Trophoblast cell (in vitro differentiated cells and primary cell): ENCODE measurements at regions not wholly inside any gene's neighbourhood (a gene's known extent, or its start where the extent isn't known, plus 50 kb on each side); places are given as distances from the start of the nearest gene placed in this dataset.

ENCODE experiments used
- DNase-seq, 2 donors: peaks; one replicate each; pipeline ENCODE4 v3.0.0-alpha.2; 2016
- H2AFZ ChIP-seq: 2 replicates; pipeline ENCODE4 v1.6.1; 2013; ENCODE audit warnings: low read length, moderate library complexity, mild to moderate bottlenecking; ENCODE audit not compliant: insufficient read depth, poor library complexity
- H2AK5ac ChIP-seq: 2 replicates; pipeline ENCODE4 v1.6.1; 2013; ENCODE audit warnings: mild to moderate bottlenecking, low read length
- H2BK120ac ChIP-seq: 2 replicates; pipeline ENCODE4 v1.6.1; 2013; ENCODE audit warnings: low read length, mild to moderate bottlenecking, moderate library complexity; ENCODE audit not compliant: insufficient read depth, poor library complexity
- H2BK12ac ChIP-seq: 2 replicates; pipeline ENCODE4 v1.6.1; 2013; ENCODE audit warnings: mild to moderate bottlenecking, low read length, moderate library complexity
- H2BK5ac ChIP-seq: 2 replicates; pipeline ENCODE4 v1.6.1; 2013; ENCODE audit warnings: low read length, low read depth, moderate library complexity, mild to moderate bottlenecking; ENCODE audit not compliant: poor library complexity
- H3K14ac ChIP-seq: 2 replicates; pipeline ENCODE4 v1.6.1; 2013; ENCODE audit warnings: mild to moderate bottlenecking, low read length
- H3K18ac ChIP-seq: 2 replicates; pipeline ENCODE4 v1.6.1; 2013; ENCODE audit warnings: mild to moderate bottlenecking, low read length
- H3K23ac ChIP-seq: 2 replicates; pipeline ENCODE4 v1.6.1; 2013; ENCODE audit warnings: low read length
- H3K27ac ChIP-seq: 2 replicates; pipeline ENCODE4 v1.5.1; 2013; ENCODE audit warnings: low read depth, mild to moderate bottlenecking, inconsistent platforms, low read length, moderate library complexity
- H3K27me3 ChIP-seq: 2 replicates; pipeline ENCODE4 v1.6.1; 2013; ENCODE audit warnings: inconsistent platforms, mild to moderate bottlenecking, low read length, moderate library complexity; ENCODE audit not compliant: insufficient read depth
- H3K36me3 ChIP-seq, 2 experiments: 1 replicate in 1 of 2; 2 replicates in 1 of 2; pipeline ENCODE4 v1.6.1; 2013; ENCODE audit warnings: low read length in 2 of 2, mild to moderate bottlenecking in 2 of 2, moderate library complexity in 1 of 2; ENCODE audit not compliant: insufficient read depth in 2 of 2, control insufficient read depth in 1 of 2
- H3K4ac ChIP-seq: 2 replicates; pipeline ENCODE4 v1.6.1; 2013; ENCODE audit warnings: low read depth, mild to moderate bottlenecking, low read length, moderate library complexity
- H3K4me1 ChIP-seq, 2 experiments: 1 replicate in 1 of 2; 2 replicates in 1 of 2; pipeline ENCODE4 v1.6.1; 2013; ENCODE audit warnings: low read length in 2 of 2, mild to moderate bottlenecking in 2 of 2, moderate library complexity in 1 of 2; ENCODE audit not compliant: insufficient read depth in 2 of 2, control insufficient read depth in 1 of 2
- H3K4me2 ChIP-seq: 2 replicates; pipeline ENCODE4 v1.6.1; 2013; ENCODE audit warnings: inconsistent platforms, mild to moderate bottlenecking, low read length, moderate library complexity
- H3K4me3 ChIP-seq: 2 replicates; pipeline ENCODE4 v1.5.1; 2013; ENCODE audit warnings: mild to moderate bottlenecking, low read depth, low read length, inconsistent platforms
- H3K79me1 ChIP-seq: one replicate; pipeline ENCODE4 v1.6.1; 2013; ENCODE audit warnings: low read length
- H3K79me2 ChIP-seq: 2 replicates; pipeline ENCODE4 v1.6.1; 2013; ENCODE audit warnings: low read length, mild to moderate bottlenecking; ENCODE audit not compliant: control insufficient read depth, insufficient read depth, poor library complexity
- H3K9ac ChIP-seq: 2 replicates; pipeline ENCODE4 v1.6.1; 2013; ENCODE audit warnings: mild to moderate bottlenecking, low read length
- H3K9me3 ChIP-seq: 2 replicates; pipeline ENCODE4 v1.6.1; 2013; ENCODE audit warnings: low read depth, mild to moderate bottlenecking, control low read depth, inconsistent platforms, low read length; ENCODE audit not compliant: insufficient read depth
- H4K12ac ChIP-seq: 2 replicates; pipeline ENCODE4 v1.6.1; 2013; ENCODE audit warnings: low read depth, mild to moderate bottlenecking, low read length, moderate library complexity
- H4K8ac ChIP-seq: 2 replicates; pipeline ENCODE4 v1.6.1; 2013; ENCODE audit warnings: low read depth, mild to moderate bottlenecking, low read length, moderate library complexity
- H4K91ac ChIP-seq: one replicate; pipeline ENCODE4 v1.6.1; 2013; ENCODE audit warnings: low read depth, mild to moderate bottlenecking, low read length, moderate library complexity
- WGBS: extraction: QIAGEN DNeasy Blood & Tissue Kit; methylation state at CpG from one replicate; pipeline ENCODE4 v1.1.7; 2013; ENCODE audit warnings: missing lambda C conversion rate; ENCODE audit not compliant: insufficient read length, insufficient coverage; ENCODE audit errors: extremely low coverage; 5-methylcytosine and 5-hydroxymethylcytosine counted together

- H3K4ac ChIP-seq: no peak overlapping the region
These were observed 298.8 kb downstream of the SP3 start for GRCh38 chr2:173666171-173666888.

GRCh38 chr2:173667014-173667413, 298.2 kb downstream of the SP3 start:
- Histone ChIP-seq H2AK5ac (no peak overlapping the region), H4K12ac (no peak overlapping the region), H3K23ac (no peak overlapping the region), H3K27me3 (no peaks in the 10 kb centered on the region), H3K9me3 (no peaks in the 10 kb centered on the region), H3K4me3 (no peak overlapping the region), H3K14ac (no peak overlapping the region), H3K79me2 (no peaks in the 10 kb centered on the region), H2BK120ac (no peak overlapping the region), H4K8ac (no peak overlapping the region), H3K27ac (no peak overlapping the region), H3K79me1 (peaks cover 3% of the 10 kb centered on the region), H2AFZ (no peak overlapping the region), H3K4me2 (no peak overlapping the region), H3K4me1 (peaks cover 5 to 6% of the 10 kb centered on the region in 2 experiments), H2BK5ac (no peak overlapping the region), H3K36me3 (no peaks in the 10 kb centered on the region), H3K9ac (no peak overlapping the region), H4K91ac (no peak overlapping the region), H3K18ac (no peak overlapping the region), H2BK12ac (no peak overlapping the region), H3K4ac (no peak overlapping the region)
- WGBS: no CpG with 5 or more reads among the region's 3 CpGs
- DNase-seq: no peak

More at GRCh38 chr2:173666171-173666888, 298.8 kb downstream of the SP3 start:
- no peaks in the 10 kb centered on the region for H3K27me3 ChIP-seq
- H3K18ac ChIP-seq: no peak overlapping the region
- no peak overlapping the region for H3K14ac ChIP-seq
- H3K4me1 ChIP-seq: peaks cover 5 to 6% of the 10 kb centered on the region in 2 experiments
- H2BK5ac ChIP-seq: no peak overlapping the region
- WGBS: no CpG with 5 or more reads among the region's 8 CpGs
- H3K27ac ChIP-seq: no peak overlapping the region
- no peak overlapping the region for H3K23ac ChIP-seq
- no peak overlapping the region for H4K8ac ChIP-seq
- no peak overlapping the region for H2AK5ac ChIP-seq
- no peak overlapping the region for H4K12ac ChIP-seq
- H2BK12ac ChIP-seq: no peak overlapping the region
- no peaks in the 10 kb centered on the region for H3K79me2 ChIP-seq
- no peak overlapping the region for H3K9ac ChIP-seq
- no peak overlapping the region for H3K4me2 ChIP-seq
- no peak overlapping the region for H2BK120ac ChIP-seq
- H3K9me3 ChIP-seq: no peaks in the 10 kb centered on the region
- H4K91ac ChIP-seq: no peak overlapping the region
- no peak overlapping the region for H2AFZ ChIP-seq
- no peak for DNase-seq
- no peaks in the 10 kb centered on the region for H3K36me3 ChIP-seq
- no peak overlapping the region for H3K4me3 ChIP-seq
- H3K79me1 ChIP-seq: peaks cover 3% of the 10 kb centered on the region

DNA sequence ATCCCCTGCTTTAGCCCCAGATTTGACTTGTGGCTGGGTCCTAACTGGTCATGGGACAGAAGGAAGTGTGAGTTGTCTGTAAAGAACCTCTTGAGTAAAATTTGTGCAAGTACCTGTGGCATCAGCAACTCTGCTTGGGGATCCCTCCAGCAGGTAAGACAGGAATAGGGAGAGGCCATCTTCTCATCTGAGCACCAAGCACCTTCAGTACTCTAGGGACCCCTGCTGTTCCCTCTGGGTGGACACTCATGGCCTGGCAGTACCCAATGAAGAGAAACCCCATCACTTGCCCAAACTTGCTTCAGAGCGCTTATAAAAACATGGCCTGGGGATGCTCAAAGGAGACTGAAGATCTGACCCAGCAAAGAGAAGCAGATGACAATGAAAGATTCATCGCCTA, 297.8 kb downstream of the SP3 start:
- Histone ChIP-seq H2BK12ac (no peak overlapping the region), H3K36me3 (no peaks in the 10 kb centered on the region), H3K4me1 (peaks cover 5 to 6% of the 10 kb centered on the region in 2 experiments), H2BK120ac (no peak overlapping the region), H3K23ac (no peak overlapping the region), H3K27ac (no peak overlapping the region), H3K27me3 (no peaks in the 10 kb centered on the region), H3K18ac (no peak overlapping the region), H3K9ac (no peak overlapping the region), H3K79me1 (peaks cover 3% of the 10 kb centered on the region), H3K4ac (no peak overlapping the region), H2BK5ac (no peak overlapping the region), H4K8ac (no peak overlapping the region), H4K12ac (no peak overlapping the region), H3K4me3 (no peak overlapping the region), H4K91ac (no peak overlapping the region), H3K4me2 (no peak overlapping the region), H3K14ac (no peak overlapping the region), H2AFZ (no peak overlapping the region), H3K9me3 (no peaks in the 10 kb centered on the region), H3K79me2 (no peaks in the 10 kb centered on the region), H2AK5ac (no peak overlapping the region)
- WGBS: no CpG with 5 or more reads among the region's 2 CpGs
- no peak for DNase-seq

DNA sequence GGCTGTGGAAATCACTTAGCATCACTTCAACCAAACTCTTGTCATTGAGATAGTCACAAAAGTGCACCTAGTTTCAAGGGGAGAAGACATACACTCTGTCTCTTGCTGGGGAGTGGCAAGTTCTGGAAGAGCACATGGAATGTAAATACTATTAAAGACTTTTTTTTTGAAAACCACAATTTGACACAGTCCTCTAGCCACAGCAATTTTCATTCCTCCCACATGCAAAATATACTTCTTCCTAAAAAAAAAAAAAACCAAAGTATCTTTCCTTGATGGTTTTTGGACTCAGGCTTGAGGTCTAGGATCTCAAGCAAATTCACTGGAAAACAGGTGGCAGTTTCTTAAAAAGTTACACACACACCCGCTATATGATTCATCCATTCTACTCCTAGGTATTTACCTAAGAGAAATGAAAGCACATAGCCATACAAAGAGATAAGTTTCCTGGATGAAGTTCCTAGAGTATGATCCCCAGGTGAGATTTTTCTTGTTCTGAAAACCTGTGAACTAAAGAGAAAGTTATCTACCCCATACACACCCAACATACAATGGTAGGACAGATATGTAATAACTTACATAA, 295.8 kb downstream of the SP3 start:
- Histone ChIP-seq H3K4ac (no peak overlapping the region), H3K14ac (no peak overlapping the region), H3K18ac (no peak overlapping the region), H3K27me3 (no peaks in the 10 kb centered on the region), H3K4me2 (no peak overlapping the region), H3K79me2 (no peaks in the 10 kb centered on the region), H3K79me1 (peaks cover 3% of the 10 kb centered on the region), H2BK120ac (no peak overlapping the region), H4K91ac (no peak overlapping the region), H3K9ac (no peak overlapping the region), H3K27ac (no peak overlapping the region), H2BK5ac (no peak overlapping the region), H2AFZ (no peak overlapping the region), H4K8ac (no peak overlapping the region), H3K9me3 (no peaks in the 10 kb centered on the region), H2AK5ac (no peak overlapping the region), H3K4me3 (no peak overlapping the region), H3K23ac (no peak overlapping the region), H3K36me3 (no peaks in the 10 kb centered on the region), H3K4me1 (peaks cover 3 to 5% of the 10 kb centered on the region in 2 experiments), H4K12ac (no peak overlapping the region), H2BK12ac (no peak overlapping the region)
- no CpG with 5 or more reads among the region's 1 CpG for WGBS
- no peak for DNase-seq
